DMS 273 treated with DMSO at 0.1 percent for 48 hours (cell line): ENCODE measurements at regions not wholly inside any gene's neighbourhood (a gene's known extent, or its start where the extent isn't known, plus 50 kb on each side); places are given as distances from the start of the nearest gene placed in this dataset.

Experiments used
- DNase-seq: peaks from one replicate; lab custom pipeline; 2025; lab: John Stamatoyannopoulos, UW

- no peak for DNase-seq
Measured at GRCh38 chr5:135702191-135702590, 123.4 kb upstream of the CXCL14 start.

- no peak for DNase-seq
Measured at GRCh38 chr5:135700731-135701130, 121.9 kb upstream of the CXCL14 start.

- no peak for DNase-seq
Measured at GRCh38 chr5:135697959-135698345, 119.2 kb upstream of the CXCL14 start.

GRCh38 chr5:135697251-135697958, 118.6 kb upstream of the CXCL14 start:
- DNase-seq, result no peak

- no peak for DNase-seq
Measured at GRCh38 chr5:135696317-135696716, 117.5 kb upstream of the CXCL14 start.

- DNase-seq, result no peak
Measured at GRCh38 chr5:135695656-135696313, 117.0 kb upstream of the CXCL14 start.

- no peak for DNase-seq
Measured at GRCh38 chr5:135694906-135695305, 116.1 kb upstream of the CXCL14 start.

GRCh38 chr5:135694012-135694411, 115.2 kb upstream of the CXCL14 start:
- no peak for DNase-seq

- DNase-seq, result no peak
Measured at GRCh38 chr5:135693371-135693955, 114.7 kb upstream of the CXCL14 start.

- DNase-seq, result no peak
Measured at GRCh38 chr5:135691044-135691443, 112.3 kb upstream of the CXCL14 start.

- no peak for DNase-seq
Measured at GRCh38 chr5:135690466-135690865, 111.7 kb upstream of the CXCL14 start.

GRCh38 chr5:135689506-135689905, 110.7 kb upstream of the CXCL14 start:
- no peak for DNase-seq

- no peak for DNase-seq
Measured at GRCh38 chr5:135688385-135688784, 109.6 kb upstream of the CXCL14 start.

GRCh38 chr5:135683189-135683588, 104.4 kb upstream of the CXCL14 start:
- DNase-seq, result no peak

- DNase-seq, result no peak
Measured at GRCh38 chr5:135680713-135681112, 101.9 kb upstream of the CXCL14 start.

GRCh38 chr5:135678640-135679268, 100.0 kb upstream of the CXCL14 start:
- no peak for DNase-seq

- DNase-seq, result no peak
Measured at GRCh38 chr5:135671966-135672365, 93.2 kb upstream of the CXCL14 start.

GRCh38 chr5:135671052-135671705, 92.4 kb upstream of the CXCL14 start:
- DNase-seq, result no peak

- no peak for DNase-seq
Measured at GRCh38 chr5:135670588-135670987, 91.8 kb upstream of the CXCL14 start.

GRCh38 chr5:135669416-135669815, 90.6 kb upstream of the CXCL14 start:
- DNase-seq, result peak; percentile 44

- DNase-seq, result no peak
Measured at GRCh38 chr5:135667673-135668072, 88.9 kb upstream of the CXCL14 start.

GRCh38 chr5:135667204-135667603, 88.4 kb upstream of the CXCL14 start:
- no peak for DNase-seq
